K562 (cell line): ENCODE measurements at regions not wholly inside any gene's neighbourhood (a gene's known extent, or its start where the extent isn't known, plus 50 kb on each side); places are given as distances from the start of the nearest gene placed in this dataset.

Experiments
- ATAC-seq: fragments of 200-7000 bp; cut with Tn5 transposase; 3 replicates; pipeline ENCODE4 v1.9.1; 2020; ENCODE audit warnings: moderate library complexity
- BruUV-seq: library from RNA; stranded (reverse); fragments of 400-500 nt; replicated peaks from 2 replicates; lab custom pipeline; 2021; lab: Mats Ljungman, UMichigan
- CTCF ChIA-PET: fragments of 300-600 bp; formaldehyde crosslinking; extraction: SDS; loops from one replicate; lab custom pipeline; 2021; ENCODE audit warnings: low intra/inter-chr PET ratio; lab: Yijun Ruan, JAX
- POLR2A ChIA-PET: fragments of 300-600, 350-650 bp; sonication (Branson Sonifier 250); formaldehyde crosslinking; extraction: SDS; loops from one replicate; lab custom pipeline; 2021; ENCODE audit warnings: antibody characterized with exemption, inconsistent platforms; lab: Yijun Ruan, JAX
- DNase-seq, 4 experiments: peaks; one replicate each; pipeline versions ENCODE4 v3.0.0 to v3.0.0-alpha.2; 2011 to 2018; ENCODE audit warnings: low spot score in 3 of 4, mixed read lengths in 3 of 4; ENCODE audit errors: extremely low read depth in 1 of 4
- FAIRE-seq: peaks from 2 replicates; lab custom pipeline; 2011; peaks lifted over from hg19 to GRCh38; lab: Jason Lieb, UNC
- H2AFZ ChIP-seq: 2 replicates; pipeline ENCODE4 v1.6.0; 2011; ENCODE audit warnings: low read depth, low read length, control low read depth, inconsistent platforms
- H3K27ac ChIP-seq: fragments of 200-600 bp; 3 replicates; pipeline ENCODE4 v1.8.0; 2011; ENCODE audit warnings: low read depth, mild to moderate bottlenecking, control low read depth, inconsistent platforms, low read length, moderate library complexity, mixed read lengths; ENCODE audit errors: extremely low read depth
- H3K27me3 ChIP-seq, 2 experiments: fragments of 300-600 bp in 1 of 2; 2 replicates in 1 of 2; 3 replicates in 1 of 2; pipeline versions ENCODE4 v1.6.0 to v1.8.0; 2011; ENCODE audit warnings: inconsistent platforms in 2 of 2, low read length in 2 of 2, mild to moderate bottlenecking in 1 of 2, mixed read lengths in 1 of 2, moderate library complexity in 1 of 2; ENCODE audit not compliant: control insufficient read depth in 2 of 2, insufficient read depth in 2 of 2
- H3K36me3 ChIP-seq: fragments of 300-600 bp; 3 replicates; pipeline ENCODE4 v1.8.0; 2011; ENCODE audit warnings: mild to moderate bottlenecking, low read length, inconsistent platforms; ENCODE audit not compliant: control insufficient read depth, insufficient read depth
- H3K4me1 ChIP-seq, 2 experiments: fragments of 200-600 bp in 1 of 2; replicated peaks in 1 of 2; 2 replicates in 1 of 2; 3 replicates in 1 of 2; pipeline versions ENCODE4 v1.5.1 to v1.8.0; 2011; ENCODE audit warnings: inconsistent platforms in 2 of 2, low read length in 2 of 2, mild to moderate bottlenecking in 1 of 2, mixed read lengths in 1 of 2, moderate library complexity in 1 of 2; ENCODE audit not compliant: control insufficient read depth in 2 of 2, insufficient read depth in 2 of 2
- H3K4me2 ChIP-seq: 2 replicates; pipeline ENCODE4 v1.6.1; 2011; ENCODE audit warnings: low read length, control low read depth, inconsistent platforms, mixed read lengths; ENCODE audit not compliant: insufficient read depth
- H3K4me3 ChIP-seq: fragments of 200-600 bp; sonication (generic), shearing (Covaris generic); 2 replicates; pipeline ENCODE4 v1.5.1; 2016; ENCODE audit warnings: control low read depth, inconsistent platforms
- H3K79me2 ChIP-seq: fragments of 200-600 bp; 3 replicates; pipeline ENCODE4 v1.8.0; 2011; ENCODE audit warnings: low read length, inconsistent platforms; ENCODE audit not compliant: control insufficient read depth, insufficient read depth
- H3K9ac ChIP-seq, 2 experiments: 2 replicates each; pipeline versions ENCODE4 v1.6.0 to v1.6.1; 2011; ENCODE audit warnings: low read depth in 2 of 2, low read length in 2 of 2, control low read depth in 1 of 2, inconsistent platforms in 1 of 2, mild to moderate bottlenecking in 1 of 2, mixed read lengths in 1 of 2; ENCODE audit not compliant: insufficient read depth in 1 of 2
- H3K9me1 ChIP-seq: one replicate; pipeline ENCODE4 v1.6.0; 2011; ENCODE audit warnings: inconsistent platforms, mild to moderate bottlenecking, low read length, moderate library complexity; ENCODE audit not compliant: control insufficient read depth, insufficient read depth
- H3K9me3 ChIP-seq: replicated peaks from 2 replicates; pipeline ENCODE4 v1.5.1; 2011; ENCODE audit warnings: low read depth, low read length, inconsistent platforms; ENCODE audit not compliant: control insufficient read depth, insufficient read depth
- H4K20me1 ChIP-seq: replicated peaks from 2 replicates; pipeline ENCODE4 v1.6.1; 2011; ENCODE audit warnings: low read length, inconsistent platforms, mixed read lengths; ENCODE audit not compliant: control insufficient read depth, insufficient read depth
- CHD7 ChIP-seq: fragments of 200-600 bp; sonication (generic); IDR thresholded peaks from one replicate; pipeline ENCODE4 v1.6.1; 2012; ENCODE audit warnings: mild to moderate bottlenecking, low read depth, low read length, inconsistent platforms
- FOSL1 ChIP-seq: fragments of 200-800 bp; sonication (Bioruptor generic); conservative IDR thresholded peaks from 2 replicates; pipeline ENCODE4 v1.6.1; 2016; ENCODE audit warnings: missing genetic modification characterization, missing compliant biosample characterization
- KDM4B ChIP-seq, 2 experiments: fragments of 450-650 bp in 1 of 2; sonication (generic) in 1 of 2; IDR thresholded peaks; 2 replicates each; pipeline ENCODE4 v1.6.1; 2016 to 2017; ENCODE audit warnings: borderline replicate concordance in 2 of 2, antibody characterized with exemption in 1 of 2, low read depth in 1 of 2, mild to moderate bottlenecking in 1 of 2
- MIER1 ChIP-seq: fragments of 450-650 bp; IDR thresholded peaks from 2 replicates; pipeline ENCODE4 v1.6.1; 2016; ENCODE audit warnings: antibody characterized with exemption, mild to moderate bottlenecking, low read depth
- MXD1 ChIP-seq: fragments of 250-450 bp; sonication (Bioruptor Pico); IDR thresholded peaks from 2 replicates; pipeline ENCODE4 v1.8.0; 2021; ENCODE audit warnings: borderline replicate concordance, mild to moderate bottlenecking, moderate library complexity; ENCODE audit not compliant: poor library complexity, severe bottlenecking
- MYC ChIP-seq, 2 experiments: fragments of 250-450 bp in 1 of 2; sonication (Bioruptor Pico) in 1 of 2; IDR thresholded peaks; 2 replicates each; pipeline versions ENCODE4 v1.5.1 to v1.6.1; 2012 to 2021; ENCODE audit warnings: low read depth in 2 of 2, borderline replicate concordance in 1 of 2, improper control_type of control experiment in 1 of 2, low read length in 1 of 2, mild to moderate bottlenecking in 1 of 2, moderate library complexity in 1 of 2
- NEUROD1 ChIP-seq: fragments of 150-350 bp; IDR thresholded peaks from 2 replicates; pipeline ENCODE4 v1.6.1; 2014; ENCODE audit warnings: borderline replicate concordance, low read length, low read depth; ENCODE audit not compliant: partially characterized antibody
- POLR2A ChIP-seq: fragments of 450-650 bp; conservative IDR thresholded peaks from 2 replicates; pipeline ENCODE4 v1.6.1; 2016
- SREBF2 ChIP-seq: sonication (generic); formaldehyde crosslinking; IDR thresholded peaks from 2 replicates; pipeline ENCODE4 v1.4.0; 2020; ENCODE audit warnings: mild to moderate bottlenecking, missing genetic modification reagents
- U2AF2 ChIP-seq: fragments of 200-400 bp; formaldehyde crosslinking; optimal IDR thresholded peaks from 2 replicates; pipeline ENCODE3; 2017; ENCODE audit warnings: low read depth, mild to moderate bottlenecking, low read length
- WGBS: fragments of 100-300 bp; shearing (Covaris generic); methylation state at CpG from one replicate; pipeline ENCODE4 v1.1.6; 2016; ENCODE audit warnings: low coverage, mixed read lengths; ENCODE audit not compliant: insufficient coverage; ENCODE audit errors: missing lambda C conversion rate; 5-methylcytosine and 5-hydroxymethylcytosine counted together
- in situ Hi-C: fragments of 300-500 bp; cut with MboI; formaldehyde crosslinking; loops from 4 replicates; pipeline ENCODE4 v1.15.0; 2018; ENCODE audit warnings: inconsistent platforms, mixed read lengths
- intact Hi-C: fragments of 100-400 bp; cut with micrococcal nuclease; formaldehyde crosslinking; loops from 2 replicates; pipeline ENCODE4 v1.14.2; 2022

GRCh38 chr5:174177976-174178605, 132.6 kb downstream of the NSG2 start:
- Histone ChIP-seq H3K4me2 (no peak overlapping the region), H3K9ac (no peak overlapping the region), H3K9me3 (no peaks in the 10 kb centered on the region), H3K4me1 (no peaks in the 10 kb centered on the region), H3K27ac (no peak overlapping the region), H2AFZ (no peak overlapping the region), H3K9me1 (no peaks in the 10 kb centered on the region), H3K79me2 (no peaks in the 10 kb centered on the region), H3K27me3 (peaks cover 13 to 45% of the 10 kb centered on the region in 2 experiments), H3K4me3 (no peak overlapping the region), H3K36me3 (no peaks in the 10 kb centered on the region), H4K20me1 (no peaks in the 10 kb centered on the region; the same call in 1 of the 2 replicates)
- WGBS: 0% methylated on average over 6 of the region's 6 CpGs
- ATAC-seq: no peak
- no peak for FAIRE-seq
- intact Hi-C loops: no loop called here
- ChIA-PET CTCF (no interaction called here), POLR2A (no interaction called here)
- in situ Hi-C loops: no loop called here
- DNase-seq: no peak
- no TSS peak for BruUV-seq
- TF ChIP-seq NEUROD1: no peak
- no peak for TF ChIP-seq MIER1
- no peak for TF ChIP-seq KDM4B (IDR thresholded peaks at IDR 0.05; ENCODE audit: borderline replicate concordance in 2 of 2, low read depth in 1 of 2)
- no peak for TF ChIP-seq POLR2A
- TF ChIP-seq FOSL1: no peak
- no peak for TF ChIP-seq MYC (IDR thresholded peaks at IDR 0.05; ENCODE audit: low read depth, low read length)
- no peak for TF ChIP-seq MYC (CRISPR knock-in tag; IDR thresholded peaks at IDR 0.05; ENCODE audit: borderline replicate concordance, low read depth)
- no peak for TF ChIP-seq MXD1 (CRISPR knock-in tag)
- TF ChIP-seq U2AF2: no peak
- TF ChIP-seq SREBF2 (CRISPR knock-in tag): no peak
- no peak for TF ChIP-seq CHD7
